HL-60 (cell line): ENCODE measurements at regions not wholly inside any gene's neighbourhood (a gene's known extent, or its start where the extent isn't known, plus 50 kb on each side); places are given as distances from the start of the nearest gene placed in this dataset.

ENCODE experiments used
- DNase-seq, 2 experiments: peaks; one replicate each; pipeline ENCODE4 v3.0.0-alpha.2; 2010 to 2020; ENCODE audit warnings: low read depth in 1 of 2, low spot score in 1 of 2
- H3K27ac ChIP-seq: fragments of 250-450 bp; sonication (Bioruptor Pico); replicated peaks from 2 replicates; pipeline ENCODE4 v1.5.1; 2020; ENCODE audit warnings: mild to moderate bottlenecking, moderate library complexity
- H3K27me3 ChIP-seq: fragments of 250-450 bp; sonication (Bioruptor Pico); 2 replicates; pipeline ENCODE4 v1.5.1; 2021; ENCODE audit warnings: mild to moderate bottlenecking, moderate library complexity; ENCODE audit not compliant: insufficient read depth, poor library complexity, severe bottlenecking
- H3K4me3 ChIP-seq: replicated peaks from 2 replicates; pipeline ENCODE4 v1.5.1; 2011; ENCODE audit warnings: mild to moderate bottlenecking, control low read depth, low read length; ENCODE audit not compliant: insufficient read depth
- CTCF ChIP-seq: IDR thresholded peaks from one replicate; pipeline ENCODE4 v1.5.1; 2011; ENCODE audit warnings: low read length, control low read depth, inconsistent platforms; ENCODE audit not compliant: insufficient read depth
- GABPA ChIP-seq: IDR thresholded peaks from 2 replicates; pipeline ENCODE4 v1.6.1; 2012; ENCODE audit warnings: low read depth
- POLR2AphosphoS5 ChIP-seq: IDR thresholded peaks from 2 replicates; pipeline ENCODE4 v1.6.1; 2012; ENCODE audit warnings: low read depth
- REST ChIP-seq: IDR thresholded peaks from 2 replicates; pipeline ENCODE4 v1.6.1; 2012; ENCODE audit warnings: low read depth; ENCODE audit not compliant: insufficient replicate concordance
- SPI1 ChIP-seq: IDR thresholded peaks from 2 replicates; pipeline ENCODE4 v1.6.1; 2012; ENCODE audit warnings: low read depth, mild to moderate bottlenecking, borderline replicate concordance

GRCh38 chr9:78857373-78858225 lies 560.7 kb downstream of the PSAT1 start:
- no peak overlapping the region for H3K4me3 ChIP-seq
- H3K27me3 ChIP-seq, result no peaks in the 10 kb centered on the region
- TF ChIP-seq REST, result no peak
- TF ChIP-seq CTCF, result no peak
- no peak for TF ChIP-seq POLR2AphosphoS5
- no peak for TF ChIP-seq SPI1
- no peak for TF ChIP-seq GABPA
- no peak overlapping the region for H3K27ac ChIP-seq
- no peak for DNase-seq

GRCh38 chr9:78858266-78858665 lies 561.3 kb downstream of the PSAT1 start:
- TF ChIP-seq POLR2AphosphoS5 (no peak), CTCF (no peak), SPI1 (no peak), GABPA (no peak), REST (no peak)
- DNase-seq, result no peak
- H3K27me3 ChIP-seq, result no peaks in the 10 kb centered on the region
- no peak overlapping the region for H3K27ac ChIP-seq
- H3K4me3 ChIP-seq, result no peak overlapping the region

- TF ChIP-seq REST (no peak), POLR2AphosphoS5 (no peak), CTCF (no peak)
- H3K27ac ChIP-seq, result no peak overlapping the region
- H3K4me3 ChIP-seq, result no peak overlapping the region
- H3K27me3 ChIP-seq, result no peaks in the 10 kb centered on the region
- DNase-seq, result no peak
These were observed 564.0 kb downstream of the PSAT1 start for GRCh38 chr9:78860801-78861475.
